ENCODE measurements at regions not wholly inside any gene's neighbourhood (a gene's known extent, or its start where the extent isn't known, plus 50 kb on each side); places are given as distances from the start of the nearest gene placed in this dataset.

DNA sequence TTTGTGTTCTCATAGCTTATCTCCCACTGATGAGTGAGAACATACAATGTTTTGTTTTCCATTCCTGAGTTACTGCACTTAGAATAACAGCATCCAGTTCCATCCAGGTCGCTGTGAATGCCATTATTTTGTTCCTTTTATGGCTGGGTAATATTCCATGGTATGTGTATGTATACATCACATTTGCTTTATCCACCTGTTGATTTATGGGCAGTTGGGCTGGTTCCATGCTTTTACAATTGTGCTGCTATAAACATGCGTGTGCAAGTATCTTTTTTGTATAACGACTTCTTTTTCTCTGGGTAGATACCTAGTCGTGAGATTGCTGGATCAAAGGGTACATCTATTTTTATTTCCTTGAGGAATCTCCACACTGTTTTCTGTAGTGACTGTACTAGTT is 74.8 kb downstream of the ZNF280B start:
- Mint-ChIP-seq H3K27ac (ENCODE audit: unreplicated experiment) (no peak overlapping the region), H3K9me3 (peaks cover 4% of the 10 kb centered on the region), H3K4me1 (no peaks in the 10 kb centered on the region), H3K4me3 (no peak overlapping the region), H3K27me3 (ENCODE audit: low read depth) (peaks cover 89% of the 10 kb centered on the region), H3K36me3 (ENCODE audit: low read depth) (no peaks in the 10 kb centered on the region)
- DNase-seq (ENCODE audit: low read depth, low spot score): no peak
- TF ChIP-seq CTCF (conservative IDR thresholded peaks at IDR 0.05): no peak

Data from neural crest cell (in vitro differentiated cells).